ENCODE measurements at regions not wholly inside any gene's neighbourhood (a gene's known extent, or its start where the extent isn't known, plus 50 kb on each side); places are given as distances from the start of the nearest gene placed in this dataset.

DNA sequence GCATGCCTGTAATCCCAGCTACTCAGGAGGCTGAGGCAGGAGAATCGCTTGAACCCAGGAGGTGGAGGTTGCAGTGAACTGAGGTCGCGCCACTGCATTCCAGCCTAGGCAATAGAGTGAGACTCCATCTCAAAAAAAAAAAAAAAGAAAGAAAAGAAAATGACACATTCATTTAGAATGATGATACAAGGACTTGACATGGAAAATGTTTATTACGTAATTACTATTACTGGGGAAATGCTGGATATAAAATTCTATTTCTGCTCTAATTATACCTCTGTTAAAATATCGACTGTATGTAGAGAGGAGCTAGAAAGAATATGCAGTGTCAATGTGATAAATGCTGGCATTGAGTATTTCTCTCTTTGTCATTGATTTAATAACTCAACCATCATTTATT, 54.7 kb upstream of the CTPS1 start:
- in situ Hi-C loops (cut with MboI), result no loop called here
- WGBS, 2 experiments (ENCODE audit: low coverage in 1 of 2, low lambda C conversion rate in 2 of 2, missing lambda C conversion rate in 2 of 2), result 94 to 96% methylated on average over 5 of the region's 5 CpGs

DNA sequence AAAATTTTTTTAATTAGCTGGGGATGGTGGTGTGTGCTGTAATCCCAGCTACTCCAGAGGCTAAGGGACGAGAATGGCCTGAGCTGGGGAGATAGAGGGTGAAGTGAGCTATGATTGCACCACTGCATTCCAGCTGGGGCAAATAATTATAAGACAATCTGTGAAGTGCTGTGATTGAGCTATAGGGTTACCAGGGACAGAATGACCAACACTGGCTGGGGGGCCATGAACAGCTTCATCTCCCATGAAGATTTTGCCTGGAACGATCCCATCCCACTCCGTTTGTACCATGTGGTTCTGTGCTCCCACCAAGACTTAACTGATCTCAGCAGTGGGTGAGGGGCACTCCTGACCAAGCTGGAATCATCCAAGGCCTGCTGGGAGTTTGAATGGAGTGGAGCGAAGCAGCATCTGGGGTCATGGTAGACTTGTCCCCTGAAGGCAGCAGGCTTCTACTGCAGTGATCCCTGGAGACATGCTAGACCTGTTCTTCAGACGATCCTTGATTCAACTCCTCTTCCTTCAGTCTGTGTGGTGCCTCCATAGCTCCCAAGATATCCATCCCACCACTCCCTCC, 53.6 kb upstream of the CTPS1 start:
- no peaks in the 10 kb centered on the region for H3K27me3 ChIP-seq (replicated peaks; ENCODE audit: insufficient read depth)
- H3F3A ChIP-seq (ENCODE audit: insufficient read depth), result no peaks in the 10 kb centered on the region
- no peaks in the 10 kb centered on the region for H3K9me2 ChIP-seq (ENCODE audit: insufficient read depth)
- 64 to 79% methylated on average over 5 of the region's 5 CpGs for WGBS, 2 experiments (ENCODE audit: low coverage in 1 of 2, low lambda C conversion rate in 2 of 2, missing lambda C conversion rate in 2 of 2)
- in situ Hi-C loops (cut with MboI), result no loop called here
- TF ChIP-seq EZH2phosphoT487 (IDR thresholded peaks at IDR 0.05; ENCODE audit: insufficient read depth, low read depth) (no peak), EZH2 (IDR thresholded peaks at IDR 0.05; ENCODE audit: insufficient read depth, poor library complexity, severe bottlenecking) (no peak)
- H3K4me3 ChIP-seq, result no peak overlapping the region
- no peaks in the 10 kb centered on the region for H3K79me2 ChIP-seq (ENCODE audit: insufficient read depth)
- no peak for DNase-seq
- H2AFZ ChIP-seq, result no peak overlapping the region
- H4K20me1 ChIP-seq (ENCODE audit: insufficient read depth), result no peaks in the 10 kb centered on the region
- no peak overlapping the region for H3K4me2 ChIP-seq (ENCODE audit: unreplicated experiment)
- no peaks in the 10 kb centered on the region for H3K36me3 ChIP-seq (ENCODE audit: low read depth)
- H3K9ac ChIP-seq, result no peak overlapping the region
- no peak overlapping the region for H3K27ac ChIP-seq
- no peaks in the 10 kb centered on the region for H3K4me1 ChIP-seq (ENCODE audit: insufficient read depth)
- H3K9me3 ChIP-seq (ENCODE audit: low read depth), result no peaks in the 10 kb centered on the region

More for the DNA sequence above, 54.7 kb upstream of the CTPS1 start:
- Histone ChIP-seq H2AFZ (no peak overlapping the region), H3F3A (ENCODE audit: insufficient read depth) (no peaks in the 10 kb centered on the region), H3K27me3 (replicated peaks; ENCODE audit: insufficient read depth) (no peaks in the 10 kb centered on the region), H3K9ac (no peak overlapping the region), H4K20me1 (ENCODE audit: insufficient read depth) (no peaks in the 10 kb centered on the region), H3K36me3 (ENCODE audit: low read depth) (no peaks in the 10 kb centered on the region), H3K9me2 (ENCODE audit: insufficient read depth) (no peaks in the 10 kb centered on the region), H3K9me3 (ENCODE audit: low read depth) (no peaks in the 10 kb centered on the region), H3K79me2 (ENCODE audit: insufficient read depth) (no peaks in the 10 kb centered on the region), H3K4me2 (ENCODE audit: unreplicated experiment) (no peak overlapping the region), H3K4me3 (no peak overlapping the region), H3K4me1 (ENCODE audit: insufficient read depth) (no peaks in the 10 kb centered on the region), H3K27ac (no peak overlapping the region)
- DNase-seq, result no peak
- TF ChIP-seq EZH2phosphoT487 (IDR thresholded peaks at IDR 0.05; ENCODE audit: insufficient read depth, low read depth) (no peak), EZH2 (IDR thresholded peaks at IDR 0.05; ENCODE audit: insufficient read depth, poor library complexity, severe bottlenecking) (no peak)

DNA sequence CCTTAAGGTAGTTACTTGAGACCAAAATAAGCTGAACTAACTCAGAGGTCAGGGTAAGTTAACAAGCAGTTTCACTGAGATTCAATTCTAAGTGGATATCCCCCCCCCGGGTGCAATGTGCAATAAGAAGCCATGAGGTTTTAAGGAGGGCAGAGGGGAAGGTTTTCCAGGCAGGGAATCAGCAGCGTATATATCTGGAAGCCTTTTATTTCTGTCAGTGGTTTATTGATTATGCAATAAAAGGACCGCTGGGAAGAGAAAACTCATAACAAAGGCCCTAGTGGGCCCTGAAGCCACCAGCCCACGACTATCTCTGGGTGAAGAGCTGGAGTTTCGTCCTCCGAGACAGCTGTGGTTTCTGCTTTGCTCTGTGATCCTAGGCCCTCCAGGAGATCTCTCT, 53.1 kb upstream of the CTPS1 start:
- H2AFZ ChIP-seq, result no peak overlapping the region
- DNase-seq, result no peak

DNA sequence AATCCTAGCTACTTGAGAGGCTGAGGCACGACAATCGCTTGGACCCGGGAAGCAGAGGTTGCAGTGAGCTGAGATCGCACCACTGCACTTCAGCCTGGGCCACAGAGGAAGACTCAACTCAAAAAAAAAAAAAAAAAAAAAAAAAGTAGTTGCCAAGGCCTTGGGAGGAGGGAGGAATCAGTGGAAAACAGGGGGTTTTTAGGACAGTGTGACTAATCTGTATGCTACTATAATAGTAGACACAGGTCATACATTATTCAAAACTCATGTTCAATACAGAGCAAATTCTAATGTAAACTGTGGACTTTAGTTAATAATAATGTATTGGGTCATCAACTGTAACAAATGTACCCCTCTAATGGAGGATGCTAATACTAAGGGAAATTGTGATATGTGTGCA, 51.7 kb upstream of the CTPS1 start:
- H3F3A ChIP-seq (ENCODE audit: insufficient read depth), result no peaks in the 10 kb centered on the region
- no peaks in the 10 kb centered on the region for H3K79me2 ChIP-seq (ENCODE audit: insufficient read depth)
- H3K9me2 ChIP-seq (ENCODE audit: insufficient read depth), result no peaks in the 10 kb centered on the region
- H3K9ac ChIP-seq, result no peak overlapping the region
- no peak overlapping the region for H3K27ac ChIP-seq
- TF ChIP-seq EZH2 (IDR thresholded peaks at IDR 0.05; ENCODE audit: insufficient read depth, poor library complexity, severe bottlenecking), result no peak
- TF ChIP-seq EZH2phosphoT487 (IDR thresholded peaks at IDR 0.05; ENCODE audit: insufficient read depth, low read depth), result no peak
- DNase-seq, result no peak
- no peaks in the 10 kb centered on the region for H4K20me1 ChIP-seq (ENCODE audit: insufficient read depth)
- in situ Hi-C loops (cut with MboI), result no loop called here
- WGBS, 2 experiments (ENCODE audit: low coverage in 1 of 2, low lambda C conversion rate in 2 of 2, missing lambda C conversion rate in 2 of 2), result 93 to 95% methylated on average over 4 of the region's 4 CpGs
- no peak overlapping the region for H3K4me3 ChIP-seq
- H3K4me1 ChIP-seq (ENCODE audit: insufficient read depth), result no peaks in the 10 kb centered on the region
- H2AFZ ChIP-seq, result no peak overlapping the region
- H3K4me2 ChIP-seq (ENCODE audit: unreplicated experiment), result no peak overlapping the region
- no peaks in the 10 kb centered on the region for H3K9me3 ChIP-seq (ENCODE audit: low read depth)
- no peaks in the 10 kb centered on the region for H3K27me3 ChIP-seq (replicated peaks; ENCODE audit: insufficient read depth)
- H3K36me3 ChIP-seq (ENCODE audit: low read depth), result no peaks in the 10 kb centered on the region

More for the DNA sequence above, 53.1 kb upstream of the CTPS1 start:
- no peaks in the 10 kb centered on the region for H3K36me3 ChIP-seq (ENCODE audit: low read depth)
- H3K27ac ChIP-seq, result no peak overlapping the region
- TF ChIP-seq EZH2 (IDR thresholded peaks at IDR 0.05; ENCODE audit: insufficient read depth, poor library complexity, severe bottlenecking) (no peak), EZH2phosphoT487 (IDR thresholded peaks at IDR 0.05; ENCODE audit: insufficient read depth, low read depth) (no peak)
- H3K4me2 ChIP-seq (ENCODE audit: unreplicated experiment), result no peak overlapping the region
- no peaks in the 10 kb centered on the region for H4K20me1 ChIP-seq (ENCODE audit: insufficient read depth)
- no peaks in the 10 kb centered on the region for H3K9me2 ChIP-seq (ENCODE audit: insufficient read depth)
- 71 to 73% methylated on average over 6 of the region's 6 CpGs for WGBS, 2 experiments (ENCODE audit: low coverage in 1 of 2, low lambda C conversion rate in 2 of 2, missing lambda C conversion rate in 2 of 2)
- H3K9ac ChIP-seq, result no peak overlapping the region
- no peaks in the 10 kb centered on the region for H3K4me1 ChIP-seq (ENCODE audit: insufficient read depth)
- in situ Hi-C loops (cut with MboI), result no loop called here
- no peaks in the 10 kb centered on the region for H3K79me2 ChIP-seq (ENCODE audit: insufficient read depth)
- no peaks in the 10 kb centered on the region for H3K27me3 ChIP-seq (replicated peaks; ENCODE audit: insufficient read depth)
- no peaks in the 10 kb centered on the region for H3K9me3 ChIP-seq (ENCODE audit: low read depth)
- H3K4me3 ChIP-seq, result no peak overlapping the region
- no peaks in the 10 kb centered on the region for H3F3A ChIP-seq (ENCODE audit: insufficient read depth)

DNA sequence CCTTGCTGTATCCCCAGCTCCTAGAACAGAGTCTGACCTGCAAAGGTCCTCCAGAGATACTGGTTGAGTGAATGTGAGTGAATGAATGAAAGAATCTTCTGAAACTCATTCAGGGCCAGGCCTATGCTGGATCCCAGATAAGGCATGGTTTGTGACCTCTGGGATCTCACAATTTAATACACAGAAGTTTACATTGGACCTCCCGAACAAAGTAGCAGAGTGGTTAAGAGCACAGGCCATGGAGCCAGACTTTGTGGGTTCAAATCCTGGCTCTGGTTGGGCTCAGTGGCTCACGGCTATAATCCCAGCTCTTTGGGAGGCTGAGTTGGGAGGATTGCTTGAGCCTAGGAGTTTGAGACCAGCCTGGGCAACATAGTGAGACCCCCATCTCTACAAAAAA, 50.8 kb upstream of the CTPS1 start:
- Histone ChIP-seq H3K9me2 (ENCODE audit: insufficient read depth) (no peaks in the 10 kb centered on the region), H3K4me3 (no peak overlapping the region), H3K9ac (no peak overlapping the region), H3K36me3 (ENCODE audit: low read depth) (no peaks in the 10 kb centered on the region), H3K27ac (no peak overlapping the region), H4K20me1 (ENCODE audit: insufficient read depth) (no peaks in the 10 kb centered on the region), H3K4me2 (ENCODE audit: unreplicated experiment) (no peak overlapping the region), H3F3A (ENCODE audit: insufficient read depth) (no peaks in the 10 kb centered on the region), H3K27me3 (replicated peaks; ENCODE audit: insufficient read depth) (no peaks in the 10 kb centered on the region), H3K79me2 (ENCODE audit: insufficient read depth) (no peaks in the 10 kb centered on the region), H3K4me1 (ENCODE audit: insufficient read depth) (no peaks in the 10 kb centered on the region), H3K9me3 (ENCODE audit: low read depth) (no peaks in the 10 kb centered on the region), H2AFZ (no peak overlapping the region)
- in situ Hi-C loops (cut with MboI), result no loop called here
- TF ChIP-seq EZH2 (IDR thresholded peaks at IDR 0.05; ENCODE audit: insufficient read depth, poor library complexity, severe bottlenecking) (no peak), EZH2phosphoT487 (IDR thresholded peaks at IDR 0.05; ENCODE audit: insufficient read depth, low read depth) (no peak)
- no peak for DNase-seq
- 85 to 100% methylated on average over 2 of the region's 2 CpGs for WGBS, 2 experiments (ENCODE audit: low coverage in 1 of 2, low lambda C conversion rate in 2 of 2, missing lambda C conversion rate in 2 of 2)
